ENCODE measurements at regions not wholly inside any gene's neighbourhood (a gene's known extent, or its start where the extent isn't known, plus 50 kb on each side); places are given as distances from the start of the nearest gene placed in this dataset.

GRCh38 chr1:47555841-47556560 lies 118.2 kb downstream of the FOXD2 start:
- WGBS, 2 donors = 37 to 53% methylated on average over 9 to 24 of the region's 24 CpGs
- no peaks in the 10 kb centered on the region for H3K9me3 ChIP-seq
- H3K27ac ChIP-seq = no peak overlapping the region
- H3K4me3 ChIP-seq = no peak overlapping the region
- no peaks in the 10 kb centered on the region for H3K36me3 ChIP-seq (ENCODE audit: low read depth, missing control alignments)
- peak; percentile 34 for DNase-seq
- TF ChIP-seq, protein P1, sequence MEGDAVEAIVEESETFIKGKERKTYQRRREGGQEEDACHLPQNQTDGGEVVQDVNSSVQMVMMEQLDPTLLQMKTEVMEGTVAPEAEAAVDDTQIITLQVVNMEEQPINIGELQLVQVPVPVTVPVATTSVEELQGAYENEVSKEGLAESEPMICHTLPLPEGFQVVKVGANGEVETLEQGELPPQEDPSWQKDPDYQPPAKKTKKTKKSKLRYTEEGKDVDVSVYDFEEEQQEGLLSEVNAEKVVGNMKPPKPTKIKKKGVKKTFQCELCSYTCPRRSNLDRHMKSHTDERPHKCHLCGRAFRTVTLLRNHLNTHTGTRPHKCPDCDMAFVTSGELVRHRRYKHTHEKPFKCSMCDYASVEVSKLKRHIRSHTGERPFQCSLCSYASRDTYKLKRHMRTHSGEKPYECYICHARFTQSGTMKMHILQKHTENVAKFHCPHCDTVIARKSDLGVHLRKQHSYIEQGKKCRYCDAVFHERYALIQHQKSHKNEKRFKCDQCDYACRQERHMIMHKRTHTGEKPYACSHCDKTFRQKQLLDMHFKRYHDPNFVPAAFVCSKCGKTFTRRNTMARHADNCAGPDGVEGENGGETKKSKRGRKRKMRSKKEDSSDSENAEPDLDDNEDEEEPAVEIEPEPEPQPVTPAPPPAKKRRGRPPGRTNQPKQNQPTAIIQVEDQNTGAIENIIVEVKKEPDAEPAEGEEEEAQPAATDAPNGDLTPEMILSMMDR (IDR thresholded peaks at IDR 0.05) = no peak
- TF ChIP-seq POLR2A (IDR thresholded peaks at IDR 0.05) = no peak
- peaks cover 60% of the 10 kb centered on the region for H3K4me1 ChIP-seq
- intact Hi-C loops (cut with DNase I; ENCODE audit: low total_unique reads) = no loop called here
- H3K27me3 ChIP-seq = no peaks in the 10 kb centered on the region

DNA sequence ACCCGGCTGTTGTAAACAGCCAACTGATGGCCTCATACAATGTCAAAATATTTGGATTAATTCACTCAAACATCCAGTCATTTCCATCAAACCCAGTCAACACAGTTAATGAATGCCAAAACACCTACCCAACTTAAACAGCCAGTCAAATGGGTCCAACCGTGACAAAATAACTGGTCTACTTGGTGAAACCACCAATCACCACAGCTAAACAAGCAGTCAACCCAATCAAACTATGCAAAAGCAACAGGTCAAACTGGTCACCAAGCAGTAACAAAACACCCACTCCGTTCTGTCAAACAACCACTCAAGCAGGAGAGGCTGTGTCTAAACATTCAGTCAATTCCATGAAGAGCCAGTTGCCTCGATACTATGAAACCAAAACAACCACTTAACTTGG lies 119.2 kb downstream of the FOXD2 start:
- no peaks in the 10 kb centered on the region for H3K9me3 ChIP-seq
- H3K27ac ChIP-seq = no peak overlapping the region
- intact Hi-C loops (cut with DNase I; ENCODE audit: low total_unique reads) = no loop called here
- no peak for TF ChIP-seq POLR2A (IDR thresholded peaks at IDR 0.05)
- TF ChIP-seq, protein P1 (IDR thresholded peaks at IDR 0.05) = no peak
- 90 to 99% methylated on average over 4 of the region's 4 CpGs for WGBS, 2 donors
- DNase-seq = no peak
- H3K4me3 ChIP-seq = no peak overlapping the region
- no peaks in the 10 kb centered on the region for H3K36me3 ChIP-seq (ENCODE audit: low read depth, missing control alignments)
- H3K4me1 ChIP-seq = peaks cover 59% of the 10 kb centered on the region
- H3K27me3 ChIP-seq = no peaks in the 10 kb centered on the region

DNA sequence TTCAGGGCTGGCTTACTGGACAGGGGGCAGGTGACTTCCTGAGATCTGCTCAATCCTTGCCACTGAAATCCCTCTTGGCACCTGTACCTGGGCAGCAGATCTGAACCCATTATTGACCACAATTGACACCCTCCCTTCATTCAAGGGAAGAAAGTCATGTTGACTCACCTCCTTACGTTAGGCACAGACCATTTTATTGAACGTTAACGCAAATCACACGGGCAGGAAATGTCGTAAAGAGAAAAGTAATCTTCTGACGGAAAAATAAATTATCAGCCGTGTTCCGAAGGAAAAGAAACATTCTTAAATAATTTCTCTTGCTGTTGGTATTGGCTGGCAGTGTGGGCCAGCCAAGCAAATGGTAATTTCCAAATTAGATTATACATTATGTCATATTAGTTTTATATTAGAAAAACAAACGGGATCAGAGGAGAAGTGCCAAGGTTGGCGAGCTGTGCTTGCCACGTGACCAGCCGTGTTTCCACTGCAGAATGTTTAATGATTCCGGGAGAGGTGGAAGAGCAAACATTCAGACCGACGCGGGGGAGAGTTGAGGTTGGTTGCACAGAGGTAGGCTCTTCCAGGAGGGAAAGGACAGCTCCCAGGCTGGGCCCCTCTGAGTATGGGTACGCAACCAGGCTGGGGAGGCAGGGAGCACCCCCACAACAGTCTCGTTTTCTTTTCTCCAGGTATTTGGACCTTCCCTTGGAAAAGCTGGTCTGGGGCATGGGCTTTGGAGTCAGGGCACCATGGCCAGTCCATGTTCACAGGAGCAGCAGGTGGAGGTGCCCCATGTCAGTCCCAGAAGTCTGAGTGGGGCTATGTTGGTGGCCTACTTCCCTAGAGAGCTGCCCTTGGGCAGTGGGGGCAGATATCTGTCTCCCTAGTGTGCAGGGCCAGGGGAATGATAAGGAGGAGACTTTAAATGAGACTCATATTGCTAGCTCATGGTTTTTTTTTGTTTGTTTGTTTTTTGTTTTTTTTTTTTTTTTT lies 121.1 kb downstream of the FOXD2 start:
- H3K27ac ChIP-seq = peak overlapping the region; percentile 1 to 29
- DNase-seq = peak; percentile 63
- no peak overlapping the region for H3K4me3 ChIP-seq
- no peaks in the 10 kb centered on the region for H3K9me3 ChIP-seq
- no peaks in the 10 kb centered on the region for H3K27me3 ChIP-seq
- intact Hi-C loops (cut with DNase I; ENCODE audit: low total_unique reads) = no loop called here
- WGBS, 2 donors = 44 to 52% methylated on average over 18 of the region's 18 CpGs
- H3K36me3 ChIP-seq (ENCODE audit: low read depth, missing control alignments) = no peaks in the 10 kb centered on the region
- TF ChIP-seq POLR2A (IDR thresholded peaks at IDR 0.05) = no peak
- TF ChIP-seq, protein P1 (IDR thresholded peaks at IDR 0.05) = no peak
- peaks cover 45% of the 10 kb centered on the region for H3K4me1 ChIP-seq

GRCh38 chr1:47559944-47560695 lies 122.3 kb downstream of the FOXD2 start:
- DNase-seq = peak; percentile 63
- no peak for TF ChIP-seq POLR2A (IDR thresholded peaks at IDR 0.05)
- TF ChIP-seq, protein P1 (IDR thresholded peaks at IDR 0.05) = no peak
- Histone ChIP-seq H3K4me1 (peaks cover 36% of the 10 kb centered on the region), H3K4me3 (no peak overlapping the region), H3K9me3 (no peaks in the 10 kb centered on the region), H3K36me3 (ENCODE audit: low read depth, missing control alignments) (no peaks in the 10 kb centered on the region), H3K27ac (peak overlapping the region; percentile 39 to 56), H3K27me3 (no peaks in the 10 kb centered on the region)
- 58 to 79% methylated on average over 7 of the region's 7 CpGs for WGBS, 2 donors
- intact Hi-C loops (cut with DNase I; ENCODE audit: low total_unique reads) = no loop called here
